ENCODE measurements at regions not wholly inside any gene's neighbourhood (a gene's known extent, or its start where the extent isn't known, plus 50 kb on each side); places are given as distances from the start of the nearest gene placed in this dataset.
"Not testable (repeated sequence)": the region's sequence is repeated elsewhere in the genome, so short reads cannot be mapped to it uniquely, and the experiment has no call there.

- DNase-seq = no peak
- in situ Hi-C loops (cut with MboI; ENCODE audit: low pct_unique_long_range_greater_than_20kb, low sequenced_read_pairs) = no loop called here
These were observed 252.9 kb upstream of the KCNG1 start for GRCh38 chr20:51275826-51276225.

DNA sequence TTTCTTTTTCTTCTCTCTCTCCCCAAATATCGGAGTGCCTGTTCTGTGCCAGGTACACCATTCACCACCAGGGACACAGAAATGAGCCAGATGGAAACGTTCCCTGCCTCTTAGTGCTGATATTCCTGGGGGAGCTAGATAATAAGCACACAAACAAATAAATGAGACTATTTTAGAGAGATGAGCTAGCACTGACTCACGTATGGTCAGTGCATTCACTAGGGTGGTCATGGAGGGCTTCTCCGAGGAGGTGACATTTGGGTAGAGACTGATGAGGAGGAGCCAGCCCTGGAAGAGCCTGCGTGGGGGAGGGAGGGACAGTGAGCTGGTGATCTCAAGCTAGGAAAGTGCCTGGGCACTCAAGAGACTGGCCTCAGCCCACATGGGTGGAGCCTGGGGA is 252.3 kb upstream of the KCNG1 start:
- in situ Hi-C loops (cut with MboI; ENCODE audit: low pct_unique_long_range_greater_than_20kb, low sequenced_read_pairs) = no loop called here
- no peak for DNase-seq

GRCh38 chr20:51272401-51272800 is 249.5 kb upstream of the KCNG1 start:
- in situ Hi-C loops (cut with MboI; ENCODE audit: low pct_unique_long_range_greater_than_20kb, low sequenced_read_pairs) = no loop called here
- DNase-seq = no peak

DNA sequence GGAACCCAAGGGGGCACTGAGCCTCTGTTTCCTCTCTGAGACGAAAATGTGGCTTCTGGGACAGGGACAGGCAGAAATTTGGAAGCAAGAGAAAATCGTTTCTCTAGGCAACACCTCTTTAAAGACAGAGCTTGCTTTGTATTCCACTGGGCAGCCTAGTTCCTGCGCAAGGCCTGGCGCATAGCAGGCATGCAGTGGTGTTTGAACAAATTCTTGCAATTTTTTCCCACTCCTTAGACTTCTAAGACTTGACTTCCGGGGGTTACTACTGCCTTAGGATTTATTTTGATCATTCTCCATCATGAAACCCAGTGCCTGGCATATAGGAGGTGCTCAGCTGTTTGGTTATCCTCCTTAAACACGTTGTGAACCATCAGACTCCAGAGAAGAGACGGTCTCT is 249.0 kb upstream of the KCNG1 start:
- no peak for DNase-seq
- in situ Hi-C loops (cut with MboI; ENCODE audit: low pct_unique_long_range_greater_than_20kb, low sequenced_read_pairs) = no loop called here

DNA sequence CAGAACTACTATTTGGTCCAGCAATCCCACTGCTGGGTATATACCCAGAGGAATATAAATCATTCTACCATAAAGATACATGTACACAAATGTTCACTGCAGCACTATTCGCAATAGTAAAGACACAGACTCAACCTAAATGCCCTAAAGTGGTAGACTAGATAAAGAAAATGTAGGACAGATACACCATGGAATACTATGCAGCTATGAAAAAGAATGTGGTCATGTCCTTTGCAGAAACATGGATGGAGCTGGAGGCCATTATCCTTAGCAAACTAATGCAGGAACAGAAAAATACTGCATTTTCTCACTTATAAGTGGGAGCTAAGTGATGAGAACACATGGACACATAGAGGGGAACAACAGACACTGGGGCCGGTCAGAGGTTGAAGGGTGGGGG is 248.4 kb upstream of the KCNG1 start:
- in situ Hi-C loops (cut with MboI; ENCODE audit: low pct_unique_long_range_greater_than_20kb, low sequenced_read_pairs); DNase-seq: not testable (repeated sequence)

- no peak for DNase-seq
- in situ Hi-C loops (cut with MboI; ENCODE audit: low pct_unique_long_range_greater_than_20kb, low sequenced_read_pairs) = no loop called here
These were observed 246.8 kb upstream of the KCNG1 start for GRCh38 chr20:51269671-51270070.

- no peak for DNase-seq
- in situ Hi-C loops (cut with MboI; ENCODE audit: low pct_unique_long_range_greater_than_20kb, low sequenced_read_pairs) = no loop called here
These were observed 244.8 kb upstream of the KCNG1 start for GRCh38 chr20:51267679-51268078.

DNA sequence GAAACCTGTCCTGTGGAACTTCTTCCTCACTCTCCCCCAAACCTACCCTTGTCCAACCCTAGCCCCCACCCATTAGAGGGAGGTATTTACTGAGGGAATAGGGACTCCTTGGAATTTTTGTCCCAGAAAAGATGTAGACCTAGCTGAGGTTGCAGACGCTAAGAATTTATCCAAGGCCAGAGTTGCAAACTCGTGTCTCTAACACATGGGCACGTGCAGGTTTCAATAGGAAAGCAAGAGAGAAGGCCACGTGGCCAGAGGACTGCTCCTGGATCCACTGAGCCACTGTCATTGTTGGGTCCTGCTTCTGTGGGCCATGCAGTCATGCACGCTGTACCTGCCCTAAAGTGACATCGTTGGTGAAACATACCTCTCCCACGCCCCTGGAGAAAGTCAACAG is 243.4 kb upstream of the KCNG1 start:
- DNase-seq = no peak
- in situ Hi-C loops (cut with MboI; ENCODE audit: low pct_unique_long_range_greater_than_20kb, low sequenced_read_pairs) = no loop called here

DNA sequence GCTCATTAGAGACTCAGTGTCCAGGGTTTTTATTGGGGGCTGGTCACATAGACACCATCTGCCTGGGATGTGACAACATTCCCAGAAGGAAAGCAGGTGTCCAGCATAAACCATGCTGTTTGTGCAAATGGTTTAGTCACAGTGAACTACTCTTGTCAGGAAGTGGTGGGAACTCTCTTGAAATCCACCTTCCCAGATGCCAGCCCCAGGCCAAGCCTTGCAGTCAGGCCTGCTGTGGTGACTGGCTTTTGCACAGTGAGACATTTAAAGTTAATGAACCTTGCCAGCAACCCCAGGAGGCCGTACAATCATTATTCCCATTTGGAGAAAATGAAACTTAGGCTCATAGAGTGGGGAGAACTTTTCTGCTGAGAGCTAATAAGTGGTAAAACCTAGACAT is 242.5 kb upstream of the KCNG1 start:
- in situ Hi-C loops (cut with MboI; ENCODE audit: low pct_unique_long_range_greater_than_20kb, low sequenced_read_pairs) = no loop called here
- DNase-seq = no peak

DNA sequence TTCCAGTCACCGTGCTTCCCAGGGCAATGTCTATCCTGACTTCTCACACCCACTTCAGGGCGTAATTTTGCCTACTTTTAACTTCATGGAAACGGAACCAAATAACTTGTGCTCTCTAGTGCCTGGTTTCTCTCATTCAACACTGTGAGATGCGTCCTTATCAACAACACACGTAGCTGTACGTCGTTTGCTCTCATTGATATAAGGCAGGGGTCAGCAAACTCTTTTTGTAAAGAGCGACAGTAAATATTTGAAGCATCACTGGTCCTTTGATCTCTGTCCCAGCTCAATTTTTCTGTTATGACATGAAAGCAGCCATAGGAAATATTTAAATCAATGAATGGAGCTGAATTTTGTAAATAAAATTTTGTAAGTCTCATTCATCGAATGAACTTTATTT is 239.3 kb upstream of the KCNG1 start:
- DNase-seq = no peak
- in situ Hi-C loops (cut with MboI; ENCODE audit: low pct_unique_long_range_greater_than_20kb, low sequenced_read_pairs) = no loop called here

DNA sequence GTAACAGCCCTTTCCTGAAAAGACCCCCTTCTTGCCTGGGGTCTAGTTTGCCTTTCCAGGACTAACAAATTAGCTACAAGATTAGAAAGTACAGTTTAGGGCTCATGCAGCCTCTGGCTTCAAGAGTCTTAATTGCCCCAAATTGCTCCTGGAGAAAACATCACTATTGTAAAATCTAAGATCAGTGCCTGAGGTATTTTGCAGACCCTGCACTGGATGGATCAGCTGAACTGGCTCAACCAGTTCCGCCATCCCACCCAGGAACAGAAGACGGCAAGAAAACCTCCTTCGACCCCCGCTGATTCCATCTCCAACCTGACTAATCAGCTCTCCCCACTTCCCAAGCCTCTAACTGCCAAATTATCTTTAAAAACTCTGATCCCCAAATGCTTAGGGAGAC is 236.5 kb upstream of the KCNG1 start:
- DNase-seq = no peak
- in situ Hi-C loops (cut with MboI; ENCODE audit: low pct_unique_long_range_greater_than_20kb, low sequenced_read_pairs) = no loop called here

GRCh38 chr20:51258582-51259165 is 235.8 kb upstream of the KCNG1 start:
- in situ Hi-C loops (cut with MboI; ENCODE audit: low pct_unique_long_range_greater_than_20kb, low sequenced_read_pairs) = no loop called here
- DNase-seq = no peak

- no peak for DNase-seq
- in situ Hi-C loops (cut with MboI; ENCODE audit: low pct_unique_long_range_greater_than_20kb, low sequenced_read_pairs) = no loop called here
These were observed 232.5 kb upstream of the KCNG1 start for GRCh38 chr20:51255417-51255816.

- DNase-seq = no peak
- in situ Hi-C loops (cut with MboI; ENCODE audit: low pct_unique_long_range_greater_than_20kb, low sequenced_read_pairs) = no loop called here
These were observed 230.4 kb upstream of the KCNG1 start for GRCh38 chr20:51253280-51253679.

- in situ Hi-C loops (cut with MboI; ENCODE audit: low pct_unique_long_range_greater_than_20kb, low sequenced_read_pairs) = no loop called here
- no peak for DNase-seq
These were observed 226.9 kb upstream of the KCNG1 start for GRCh38 chr20:51249781-51250180.

DNA sequence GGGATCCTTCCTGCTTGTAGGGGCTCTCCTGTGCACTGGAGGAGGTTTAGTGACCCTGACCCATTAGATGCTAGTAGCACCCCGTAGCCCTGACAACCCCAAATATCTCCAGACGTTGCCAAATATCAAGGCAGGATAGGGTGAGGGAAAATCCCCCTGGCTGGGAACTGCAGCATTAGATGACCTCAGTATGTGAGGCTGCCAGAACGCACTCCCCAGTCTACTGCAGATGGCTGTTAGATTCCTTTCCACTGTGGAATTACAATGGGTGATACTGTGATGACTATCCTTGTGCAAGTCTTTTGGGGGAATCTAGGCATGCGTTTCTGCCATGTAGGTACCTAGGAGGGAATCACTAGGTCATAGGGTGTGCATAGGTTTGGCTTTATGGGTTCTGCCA is 226.3 kb upstream of the KCNG1 start:
- in situ Hi-C loops (cut with MboI; ENCODE audit: low pct_unique_long_range_greater_than_20kb, low sequenced_read_pairs) = no loop called here
- DNase-seq = no peak

GRCh38 chr20:51244466-51244865 is 221.6 kb upstream of the KCNG1 start:
- no peak for DNase-seq

GRCh38 chr20:51238675-51239305 is 215.9 kb upstream of the KCNG1 start:
- DNase-seq = no peak
- in situ Hi-C loops (cut with MboI; ENCODE audit: low pct_unique_long_range_greater_than_20kb, low sequenced_read_pairs) = no loop called here

More at GRCh38 chr20:51244466-51244865, 221.6 kb upstream of the KCNG1 start:
- in situ Hi-C loops (cut with MboI; ENCODE audit: low pct_unique_long_range_greater_than_20kb, low sequenced_read_pairs) = no loop called here

GRCh38 chr20:51237791-51238190 is 214.9 kb upstream of the KCNG1 start:
- in situ Hi-C loops (cut with MboI; ENCODE audit: low pct_unique_long_range_greater_than_20kb, low sequenced_read_pairs) = no loop called here
- DNase-seq = no peak

GRCh38 chr20:51237278-51237677 is 214.4 kb upstream of the KCNG1 start:
- no peak for DNase-seq
- in situ Hi-C loops (cut with MboI; ENCODE audit: low pct_unique_long_range_greater_than_20kb, low sequenced_read_pairs) = no loop called here

DNA sequence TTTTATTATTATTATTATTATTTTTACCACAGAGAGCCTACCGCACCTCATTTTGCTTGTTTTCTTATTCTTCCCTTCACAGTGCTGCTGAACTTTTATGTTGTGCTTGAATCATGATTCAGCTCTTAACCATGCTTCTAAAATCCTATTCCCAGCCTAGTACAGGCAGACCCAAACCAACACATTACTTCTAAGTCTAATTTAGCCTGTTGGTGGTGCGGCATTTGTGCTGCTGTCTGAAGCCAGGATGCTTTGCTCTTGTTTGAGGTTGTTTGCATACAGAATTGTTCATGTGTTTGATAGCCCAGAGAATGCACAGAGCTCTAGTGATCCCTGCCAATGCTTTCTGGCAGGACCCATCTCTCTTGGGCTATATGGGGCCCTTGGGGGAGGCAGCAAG is 213.5 kb upstream of the KCNG1 start:
- in situ Hi-C loops (cut with MboI; ENCODE audit: low pct_unique_long_range_greater_than_20kb, low sequenced_read_pairs) = no loop called here
- no peak for DNase-seq
